H9 (cell line): ENCODE measurements at regions not wholly inside any gene's neighbourhood (a gene's known extent, or its start where the extent isn't known, plus 50 kb on each side); places are given as distances from the start of the nearest gene placed in this dataset.

Experiments used
- DNase-seq: peaks from one replicate; pipeline ENCODE4 v3.0.0-alpha.2; 2017
- H2AFZ ChIP-seq: one replicate; pipeline ENCODE4 v1.6.1; 2013; ENCODE audit warnings: mild to moderate bottlenecking, low read length, control low read depth, moderate library complexity
- H2AK5ac ChIP-seq: 2 replicates; pipeline ENCODE4 v1.6.1; 2013; ENCODE audit warnings: low read length, control low read depth, mixed read lengths; ENCODE audit not compliant: insufficient read length
- H2BK120ac ChIP-seq: one replicate; pipeline ENCODE4 v1.6.1; 2013; ENCODE audit warnings: low read depth, mild to moderate bottlenecking, low read length, control low read depth, inconsistent platforms; ENCODE audit not compliant: poor library complexity, severe bottlenecking
- H2BK12ac ChIP-seq: 2 replicates; pipeline ENCODE4 v1.6.1; 2013; ENCODE audit warnings: low read length, control low read depth, mixed read lengths, low read depth; ENCODE audit not compliant: insufficient read length
- H2BK15ac ChIP-seq: 2 replicates; pipeline ENCODE4 v1.6.1; 2013; ENCODE audit warnings: low read depth, low read length, control low read depth
- H2BK20ac ChIP-seq: one replicate; pipeline ENCODE4 v1.6.1; 2013; ENCODE audit warnings: low read depth, mild to moderate bottlenecking, low read length, control low read depth, inconsistent platforms; ENCODE audit not compliant: poor library complexity, severe bottlenecking
- H2BK5ac ChIP-seq: 2 replicates; pipeline ENCODE4 v1.6.1; 2013; ENCODE audit warnings: low read length, control low read depth, mixed read lengths; ENCODE audit not compliant: insufficient read length
- H3K14ac ChIP-seq: 2 replicates; pipeline ENCODE4 v1.6.1; 2013; ENCODE audit warnings: low read length, control low read depth; ENCODE audit not compliant: insufficient read depth
- H3K18ac ChIP-seq: 2 replicates; pipeline ENCODE4 v1.6.1; 2013; ENCODE audit warnings: low read depth, mild to moderate bottlenecking, mixed read lengths, low read length, control low read depth; ENCODE audit not compliant: insufficient read length
- H3K23ac ChIP-seq: 2 replicates; pipeline ENCODE4 v1.6.1; 2013; ENCODE audit warnings: low read length, control low read depth, mixed read lengths, low read depth; ENCODE audit not compliant: insufficient read length
- H3K23me2 ChIP-seq: 2 replicates; pipeline ENCODE4 v1.6.1; 2013; ENCODE audit warnings: low read depth, mild to moderate bottlenecking, mixed read lengths, low read length, control low read depth; ENCODE audit not compliant: insufficient read length, poor library complexity, severe bottlenecking
- H3K27ac ChIP-seq: 2 replicates; pipeline ENCODE4 v1.5.1; 2013; ENCODE audit warnings: low read length, control low read depth, mixed read lengths, low read depth; ENCODE audit not compliant: insufficient read length
- H3K27me3 ChIP-seq: 2 replicates; pipeline ENCODE4 v1.6.1; 2013; ENCODE audit warnings: low read length, control low read depth, inconsistent platforms; ENCODE audit not compliant: insufficient read depth
- H3K4ac ChIP-seq: 2 replicates; pipeline ENCODE4 v1.6.1; 2013; ENCODE audit warnings: low read depth, mild to moderate bottlenecking, control low read depth, inconsistent platforms, low read length, moderate library complexity
- H3K4me1 ChIP-seq: 2 replicates; pipeline ENCODE4 v1.6.1; 2013; ENCODE audit warnings: low read length, control low read depth, inconsistent platforms; ENCODE audit not compliant: insufficient read depth
- H3K4me2 ChIP-seq: 2 replicates; pipeline ENCODE4 v1.6.1; 2013; ENCODE audit warnings: low read length, control low read depth, mixed read lengths; ENCODE audit not compliant: insufficient read length, insufficient read depth
- H3K56ac ChIP-seq: 2 replicates; pipeline ENCODE4 v1.6.1; 2013; ENCODE audit warnings: low read depth, mild to moderate bottlenecking, mixed read lengths, low read length, control low read depth; ENCODE audit not compliant: insufficient read length
- H3K79me1 ChIP-seq: 2 replicates; pipeline ENCODE4 v1.6.1; 2013; ENCODE audit warnings: low read depth, mild to moderate bottlenecking, moderate library complexity, low read length, control low read depth, inconsistent platforms; ENCODE audit not compliant: insufficient read depth, poor library complexity, severe bottlenecking
- H3K79me2 ChIP-seq: 2 replicates; pipeline ENCODE4 v1.6.1; 2013; ENCODE audit warnings: low read length, control low read depth, inconsistent platforms; ENCODE audit not compliant: insufficient read depth
- H3K9ac ChIP-seq: 2 replicates; pipeline ENCODE4 v1.6.1; 2013; ENCODE audit warnings: low read length, control low read depth, mixed read lengths; ENCODE audit not compliant: insufficient read length; ENCODE audit errors: extremely low read depth
- H3K9me3 ChIP-seq: one replicate; pipeline ENCODE4 v1.6.1; 2013; ENCODE audit warnings: low read depth, low read length, inconsistent platforms; ENCODE audit not compliant: control insufficient read depth
- H3T11ph ChIP-seq: one replicate; pipeline ENCODE4 v1.6.1; 2013; ENCODE audit warnings: mild to moderate bottlenecking, low read length, control low read depth, inconsistent platforms
- H4K20me1 ChIP-seq: one replicate; pipeline ENCODE4 v1.6.1; 2013; ENCODE audit not compliant: control insufficient read depth, insufficient read length, insufficient read depth
- H4K5ac ChIP-seq: 2 replicates; pipeline ENCODE4 v1.6.1; 2013; ENCODE audit warnings: low read depth, mild to moderate bottlenecking, mixed read lengths, low read length, control low read depth; ENCODE audit not compliant: insufficient read length
- H4K8ac ChIP-seq: replicated peaks from 2 replicates; pipeline ENCODE4 v1.6.1; 2013; ENCODE audit warnings: low read length, control low read depth, mixed read lengths, low read depth; ENCODE audit not compliant: insufficient read length
- H4K91ac ChIP-seq: 2 replicates; pipeline ENCODE4 v1.6.1; 2013; ENCODE audit warnings: low read depth, mild to moderate bottlenecking, moderate library complexity, mixed read lengths, low read length, control low read depth; ENCODE audit not compliant: insufficient read length
- H3K27ac Mint-ChIP-seq, 3 experiments: 2 replicates in 2 of 3; 3 replicates in 1 of 3; pipeline ENCODE4 v1.8.0; 2020 to 2021; ENCODE audit warnings: mixed read lengths in 3 of 3, mild to moderate bottlenecking in 1 of 3, moderate library complexity in 1 of 3
- H3K27me3 Mint-ChIP-seq: 2 replicates; pipeline ENCODE4 v1.8.0; 2021; ENCODE audit warnings: low read depth, mild to moderate bottlenecking, moderate library complexity, mixed read lengths
- H3K36me3 Mint-ChIP-seq, 3 experiments: 2 replicates in 2 of 3; 3 replicates in 1 of 3; pipeline ENCODE4 v1.8.0; 2020 to 2021; ENCODE audit warnings: low read depth in 3 of 3, mixed read lengths in 3 of 3; ENCODE audit not compliant: insufficient read depth in 1 of 3
- H3K4me1 Mint-ChIP-seq, 2 experiments: 2 replicates each; pipeline ENCODE4 v1.8.0; 2020; ENCODE audit warnings: mixed read lengths in 2 of 2
- H3K4me3 Mint-ChIP-seq, 2 experiments: 2 replicates in 1 of 2; 3 replicates in 1 of 2; pipeline ENCODE4 v1.8.0; 2020 to 2021; ENCODE audit warnings: mild to moderate bottlenecking in 2 of 2, mixed read lengths in 2 of 2, moderate library complexity in 1 of 2
- H3K9me3 Mint-ChIP-seq, 2 experiments: 2 replicates in 1 of 2; 3 replicates in 1 of 2; pipeline ENCODE4 v1.8.0; 2020; ENCODE audit warnings: mild to moderate bottlenecking in 2 of 2, mixed read lengths in 2 of 2, moderate library complexity in 1 of 2
- CTCF ChIP-seq: fragments of 200-600 bp; sonication (generic); conservative IDR thresholded peaks from 3 replicates; pipeline ENCODE4 v1.8.0; 2021; ENCODE audit warnings: antibody characterized with exemption, mild to moderate bottlenecking
- WGBS: extraction: QIAGEN DNeasy Blood & Tissue Kit; methylation state at CpG from one replicate; pipeline ENCODE4 v1.1.7; 2013; ENCODE audit warnings: missing lambda C conversion rate, low lambda C conversion rate, mixed read lengths; ENCODE audit not compliant: insufficient read length; ENCODE audit errors: extremely low coverage; 5-methylcytosine and 5-hydroxymethylcytosine counted together

- H3K14ac ChIP-seq, result no peak overlapping the region
- no peaks in the 10 kb centered on the region for H3K9me3 ChIP-seq
- Mint-ChIP-seq H3K36me3 (peaks cover 4 to 13% (median 7%) of the 10 kb centered on the region in 3 experiments; a peak in 6 of 7 replicates), H3K27me3 (peaks cover 13% of the 10 kb centered on the region), H3K9me3 (peaks cover 13 to 24% of the 10 kb centered on the region in 2 experiments), H3K4me3 (no peak overlapping the region), H3K4me1 (peaks cover 0 to 3% of the 10 kb centered on the region in 2 experiments; a peak in 1 of 4 replicates), H3K27ac (no peak overlapping the region)
- WGBS, result no CpG with 5 or more reads among the region's 1 CpG
- H3K9ac ChIP-seq, result no peak overlapping the region
- no peak overlapping the region for H2AFZ ChIP-seq
- H3K27me3 ChIP-seq, result no peaks in the 10 kb centered on the region
- no peaks in the 10 kb centered on the region for H3K79me2 ChIP-seq
- H4K20me1 ChIP-seq, result no peaks in the 10 kb centered on the region
- H2BK12ac ChIP-seq, result no peak overlapping the region
- H3T11ph ChIP-seq, result no peak overlapping the region
- no peak overlapping the region for H3K4ac ChIP-seq
- no peak overlapping the region for H3K27ac ChIP-seq
- no peak overlapping the region for H3K18ac ChIP-seq
- H2BK5ac ChIP-seq, result no peak overlapping the region
- H3K79me1 ChIP-seq, result no peaks in the 10 kb centered on the region
- H4K91ac ChIP-seq, result no peak overlapping the region
- no peak overlapping the region for H2AK5ac ChIP-seq
- no peak overlapping the region for H3K56ac ChIP-seq
- H3K4me2 ChIP-seq, result no peak overlapping the region
- H3K23ac ChIP-seq, result no peak overlapping the region
- H3K4me1 ChIP-seq, result no peaks in the 10 kb centered on the region
- no peak overlapping the region for H2BK15ac ChIP-seq
- H4K8ac ChIP-seq, result no peak overlapping the region
- no peaks in the 10 kb centered on the region for H3K23me2 ChIP-seq
- no peak overlapping the region for H2BK20ac ChIP-seq
- no peak overlapping the region for H2BK120ac ChIP-seq
- no peak overlapping the region for H4K5ac ChIP-seq
- TF ChIP-seq CTCF, result no peak
- DNase-seq, result no peak
These were observed 488.9 kb downstream of the PTPRU start for GRCh38 chr1:29725262-29725661.
